CD14-positive monocyte (primary cell): ENCODE measurements at regions not wholly inside any gene's neighbourhood (a gene's known extent, or its start where the extent isn't known, plus 50 kb on each side); places are given as distances from the start of the nearest gene placed in this dataset. TPM values are rescaled to one million over a fixed set of nuclear protein-coding genes. Genes with fewer than 3 reads are reported as not detected.

Source experiments
- DNase-seq, 3 donors: peaks; one replicate each; pipeline ENCODE4 v3.0.0-alpha.2; 2011 to 2022
- H2AFZ ChIP-seq: 2 replicates; pipeline ENCODE4 v1.6.0; 2012; ENCODE audit warnings: mild to moderate bottlenecking, low read depth, low read length, inconsistent platforms; ENCODE audit not compliant: insufficient read depth, poor library complexity, severe bottlenecking
- H3K27ac ChIP-seq, 2 donors: 1 replicate in 1 of 2; 2 replicates in 1 of 2; pipeline ENCODE4 v1.5.1; 2012 to 2013; ENCODE audit warnings: low read length in 2 of 2, control low read depth in 1 of 2, inconsistent platforms in 1 of 2, low read depth in 1 of 2, mild to moderate bottlenecking in 1 of 2
- H3K27me3 ChIP-seq, 2 donors: one replicate each; pipeline versions ENCODE4 v1.6.0 to v1.6.1; 2011 to 2013; ENCODE audit warnings: low read length in 2 of 2; ENCODE audit not compliant: control insufficient read depth in 2 of 2, insufficient read depth in 2 of 2
- H3K36me3 ChIP-seq, 2 donors: replicated peaks in 1 of 2; 1 replicate in 1 of 2; 2 replicates in 1 of 2; pipeline versions ENCODE4 v1.5.1 to v1.6.1; 2012 to 2013; ENCODE audit warnings: low read length in 2 of 2, control low read depth in 1 of 2, inconsistent platforms in 1 of 2, mild to moderate bottlenecking in 1 of 2; ENCODE audit not compliant: insufficient read depth in 2 of 2, control insufficient read depth in 1 of 2
- H3K4me1 ChIP-seq, 2 donors: 1 replicate in 1 of 2; 2 replicates in 1 of 2; pipeline versions ENCODE4 v1.5.1 to v1.6.1; 2012 to 2013; ENCODE audit warnings: low read length in 2 of 2, control low read depth in 1 of 2, inconsistent platforms in 1 of 2, mild to moderate bottlenecking in 1 of 2, moderate library complexity in 1 of 2; ENCODE audit not compliant: insufficient read depth in 2 of 2, control insufficient read depth in 1 of 2
- H3K4me2 ChIP-seq: replicated peaks from 2 replicates; pipeline ENCODE3; 2012; ENCODE audit warnings: low read length, moderate library complexity, mild to moderate bottlenecking; ENCODE audit not compliant: poor library complexity, severe bottlenecking; ENCODE audit errors: extremely low read depth
- H3K4me3 ChIP-seq, 3 experiments: fragments of 200-600 bp in 1 of 3; sonication (generic) in 1 of 3; replicated peaks in 1 of 3; 1 replicate in 2 of 3; 2 replicates in 1 of 3; pipeline ENCODE4 v1.5.1; 2011 to 2013; ENCODE audit warnings: low read length in 3 of 3, mild to moderate bottlenecking in 3 of 3, control low read depth in 2 of 3, low read depth in 2 of 3, inconsistent platforms in 1 of 3, moderate library complexity in 1 of 3
- H3K79me2 ChIP-seq: 2 replicates; pipeline ENCODE4 v1.6.0; 2012; ENCODE audit warnings: mild to moderate bottlenecking, control low read depth, inconsistent platforms, low read length, moderate library complexity; ENCODE audit not compliant: insufficient read depth
- H3K9ac ChIP-seq: 2 replicates; pipeline ENCODE4 v1.6.0; 2017; ENCODE audit warnings: low read length, mild to moderate bottlenecking; ENCODE audit not compliant: insufficient read depth, poor library complexity, severe bottlenecking
- H3K9me3 ChIP-seq, 2 donors: replicated peaks in 1 of 2; 1 replicate in 1 of 2; 2 replicates in 1 of 2; pipeline versions ENCODE4 v1.5.1 to v1.6.1; 2012 to 2013; ENCODE audit warnings: low read length in 2 of 2, control low read depth in 1 of 2; ENCODE audit not compliant: control insufficient read depth in 1 of 2, insufficient read depth in 1 of 2
- H4K20me1 ChIP-seq: 2 replicates; pipeline ENCODE4 v1.6.0; 2012; ENCODE audit warnings: mild to moderate bottlenecking, low read length, control low read depth, moderate library complexity; ENCODE audit not compliant: insufficient read depth
- H3K27ac Mint-ChIP-seq, 7 donors: one replicate each; pipeline ENCODE4 v1.8.0; 2020; ENCODE audit warnings: mild to moderate bottlenecking in 7 of 7, mixed read lengths in 7 of 7, moderate library complexity in 6 of 7, inconsistent platforms in 2 of 7
- H3K27me3 Mint-ChIP-seq, 3 donors: one replicate each; pipeline ENCODE4 v1.8.0; 2021 to 2022; ENCODE audit warnings: low read depth in 3 of 3, mild to moderate bottlenecking in 3 of 3, mixed read lengths in 3 of 3, moderate library complexity in 3 of 3, inconsistent platforms in 1 of 3
- H3K36me3 Mint-ChIP-seq, 2 donors: one replicate each; pipeline ENCODE4 v1.8.0; 2020; ENCODE audit warnings: mixed read lengths in 2 of 2, inconsistent platforms in 1 of 2, mild to moderate bottlenecking in 1 of 2
- H3K4me1 Mint-ChIP-seq: one replicate; pipeline ENCODE4 v1.8.0; 2020; ENCODE audit warnings: mild to moderate bottlenecking, mixed read lengths
- H3K4me3 Mint-ChIP-seq, 2 donors: one replicate each; pipeline ENCODE4 v1.8.0; 2020; ENCODE audit warnings: mild to moderate bottlenecking in 2 of 2, mixed read lengths in 2 of 2, moderate library complexity in 1 of 2
- H3K9me3 Mint-ChIP-seq, 7 donors: one replicate each; pipeline ENCODE4 v1.8.0; 2020 to 2022; ENCODE audit warnings: mixed read lengths in 7 of 7, mild to moderate bottlenecking in 6 of 7, moderate library complexity in 6 of 7, inconsistent platforms in 2 of 7
- CTCF ChIP-seq: fragments of 200-600 bp; IDR thresholded peaks from one replicate; pipeline ENCODE4 v1.8.0; 2022; ENCODE audit warnings: antibody characterized with exemption, mild to moderate bottlenecking
- WGBS: methylation state at CpG from one replicate; pipeline ENCODE4 v1.1.5; 2013; ENCODE audit warnings: missing lambda C conversion rate; ENCODE audit not compliant: insufficient coverage; 5-methylcytosine and 5-hydroxymethylcytosine counted together
- intact Hi-C, 2 donors: fragments of 100-400 bp; cut with micrococcal nuclease; formaldehyde crosslinking; loops; one replicate each; pipeline versions ENCODE4 v1.15.0 to v1.15.1; 2023
- small RNA-seq: library from RNA; depleted of rRNA; stranded (forward); fragments of <200 nt; gene quantifications from one replicate; pipeline ENCODE3, GENCODE V24; 2012; ENCODE audit warnings: low read depth; ENCODE audit not compliant: insufficient read length

- no peak for DNase-seq
- no peak overlapping the region for H3K27ac ChIP-seq
- H3K9me3 Mint-ChIP-seq: no peaks in the 10 kb centered on the region
- H3K36me3 Mint-ChIP-seq: no peaks in the 10 kb centered on the region
- H3K36me3 ChIP-seq: no peaks in the 10 kb centered on the region
- H3K9ac ChIP-seq: no peak overlapping the region
- WGBS: 94% methylated on average over 4 of the region's 5 CpGs
- no peaks in the 10 kb centered on the region for H3K27me3 ChIP-seq
- H4K20me1 ChIP-seq: no peaks in the 10 kb centered on the region
- TF ChIP-seq CTCF: no peak
- H3K4me1 Mint-ChIP-seq: peaks cover 19% of the 10 kb centered on the region
- peak overlapping the region in 1 of 2 donors; percentile 54 for H3K4me3 Mint-ChIP-seq
- H3K27ac Mint-ChIP-seq: peak overlapping the region in 1 of 7 donors; percentile 78
- no peak overlapping the region for H3K4me2 ChIP-seq
- peak overlapping the region; percentile 30 for H2AFZ ChIP-seq
- intact Hi-C loops: no loop called here
- peaks cover 10% of the 10 kb centered on the region in 2 donors for H3K4me1 ChIP-seq
- H3K27me3 Mint-ChIP-seq: no peaks in the 10 kb centered on the region
- H3K79me2 ChIP-seq: no peaks in the 10 kb centered on the region
- no peak overlapping the region for H3K4me3 ChIP-seq
- H3K9me3 ChIP-seq: no peaks in the 10 kb centered on the region
Measured at GRCh38 chr15:47661661-47662180, 55.6 kb upstream of the SEMA6D start.

GRCh38 chr15:47663101-47663500, 54.2 kb upstream of the SEMA6D start:
- no peak for DNase-seq
- H3K79me2 ChIP-seq: no peaks in the 10 kb centered on the region
- no peaks in the 10 kb centered on the region for H3K36me3 Mint-ChIP-seq
- H3K4me3 Mint-ChIP-seq: no peak overlapping the region
- TF ChIP-seq CTCF: no peak
- H3K4me3 ChIP-seq: no peak overlapping the region
- no peak overlapping the region for H3K27ac ChIP-seq
- peaks cover 19% of the 10 kb centered on the region for H3K4me1 Mint-ChIP-seq
- H3K9ac ChIP-seq: no peak overlapping the region
- H3K9me3 ChIP-seq: no peaks in the 10 kb centered on the region
- whole genome bisulfite sequencing: no CpG with 5 or more reads among the region's 2 CpGs
- H3K27me3 ChIP-seq: no peaks in the 10 kb centered on the region
- H3K27me3 Mint-ChIP-seq: no peaks in the 10 kb centered on the region
- H3K9me3 Mint-ChIP-seq: no peaks in the 10 kb centered on the region
- H3K36me3 ChIP-seq: no peaks in the 10 kb centered on the region
- no peak overlapping the region for H3K27ac Mint-ChIP-seq
- H4K20me1 ChIP-seq: no peaks in the 10 kb centered on the region
- intact Hi-C loops: no loop called here
- no peak overlapping the region for H3K4me2 ChIP-seq
- H3K4me1 ChIP-seq: peaks cover 10% of the 10 kb centered on the region in 2 donors
- H2AFZ ChIP-seq: no peak overlapping the region

Small RNA genes in the stretch of these regions (small RNA-seq; reads per million reads assigned to genes)
- gene MTND5P40: not detected
- gene RF01182: not detected
- not detected for gene RN7SKP139
- not detected for gene RNU6-1014P
